GM18505 (cell line): ENCODE measurements at regions not wholly inside any gene's neighbourhood (a gene's known extent, or its start where the extent isn't known, plus 50 kb on each side); places are given as distances from the start of the nearest gene placed in this dataset.

Experiments
- ATAC-seq: cut with Tn5 transposase; IDR thresholded peaks from one replicate; pipeline ENCODE4 v1.9.1; 2021; ENCODE audit not compliant: unreplicated experiment
- POLR2A ChIP-seq: IDR thresholded peaks from 4 replicates; pipeline ENCODE4 v1.6.1; 2011; ENCODE audit warnings: borderline replicate concordance; ENCODE audit not compliant: insufficient read depth, insufficient read length; ENCODE audit errors: extremely low read depth

DNA sequence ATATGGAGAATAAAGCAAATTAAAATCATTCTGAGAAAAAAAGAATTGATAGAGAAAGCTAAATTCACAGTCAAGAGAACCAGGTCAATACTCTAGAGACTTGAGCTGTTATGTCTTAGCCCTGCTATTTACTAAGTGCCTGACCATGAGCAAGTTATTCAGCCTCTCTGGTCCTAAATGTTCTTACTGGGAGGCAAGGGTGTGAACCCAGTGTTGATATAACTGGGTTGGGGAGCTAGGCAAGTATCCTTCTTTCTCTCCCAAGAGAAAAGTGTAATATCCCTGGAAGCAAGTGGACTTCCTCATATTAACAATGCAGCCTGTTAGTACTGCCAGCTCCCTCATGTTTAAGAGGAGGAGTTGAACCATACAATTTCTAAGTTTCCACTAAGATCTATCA lies 488.9 kb upstream of the RASGRP1 start:
- no peak for TF ChIP-seq POLR2A
- no peak for ATAC-seq

DNA sequence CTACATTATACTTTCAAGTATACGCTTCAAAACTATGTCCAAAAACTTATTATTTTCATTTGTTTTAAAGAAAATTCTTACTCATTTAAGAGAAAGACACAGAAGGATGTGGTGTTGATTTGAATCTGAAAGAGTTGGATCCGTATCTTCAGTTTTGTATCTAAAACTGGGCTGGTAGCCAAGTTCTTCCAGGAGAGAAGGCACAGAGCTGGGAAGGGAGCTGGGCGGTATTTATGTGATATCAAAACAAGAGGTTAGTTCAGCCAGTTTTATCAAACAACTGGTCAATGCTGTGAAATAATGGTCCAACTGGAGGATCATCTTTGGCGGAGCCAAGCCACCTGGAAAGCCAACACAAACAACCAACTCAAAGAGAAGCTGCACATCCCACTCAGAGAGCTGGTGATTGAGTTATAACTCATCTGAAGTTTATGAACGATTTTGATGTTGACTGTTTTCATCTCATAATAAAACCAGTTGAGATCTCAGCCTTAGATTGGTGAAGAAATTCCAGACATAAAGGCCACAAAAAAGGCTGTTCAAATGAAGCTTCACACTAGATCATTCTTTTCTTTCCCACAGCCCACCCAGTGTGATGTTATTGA lies 489.6 kb upstream of the RASGRP1 start:
- ATAC-seq = no peak
- TF ChIP-seq POLR2A = no peak

- no peak for TF ChIP-seq POLR2A
- no peak for ATAC-seq
These were observed 491.7 kb upstream of the RASGRP1 start for GRCh38 chr15:39056357-39056756.

DNA sequence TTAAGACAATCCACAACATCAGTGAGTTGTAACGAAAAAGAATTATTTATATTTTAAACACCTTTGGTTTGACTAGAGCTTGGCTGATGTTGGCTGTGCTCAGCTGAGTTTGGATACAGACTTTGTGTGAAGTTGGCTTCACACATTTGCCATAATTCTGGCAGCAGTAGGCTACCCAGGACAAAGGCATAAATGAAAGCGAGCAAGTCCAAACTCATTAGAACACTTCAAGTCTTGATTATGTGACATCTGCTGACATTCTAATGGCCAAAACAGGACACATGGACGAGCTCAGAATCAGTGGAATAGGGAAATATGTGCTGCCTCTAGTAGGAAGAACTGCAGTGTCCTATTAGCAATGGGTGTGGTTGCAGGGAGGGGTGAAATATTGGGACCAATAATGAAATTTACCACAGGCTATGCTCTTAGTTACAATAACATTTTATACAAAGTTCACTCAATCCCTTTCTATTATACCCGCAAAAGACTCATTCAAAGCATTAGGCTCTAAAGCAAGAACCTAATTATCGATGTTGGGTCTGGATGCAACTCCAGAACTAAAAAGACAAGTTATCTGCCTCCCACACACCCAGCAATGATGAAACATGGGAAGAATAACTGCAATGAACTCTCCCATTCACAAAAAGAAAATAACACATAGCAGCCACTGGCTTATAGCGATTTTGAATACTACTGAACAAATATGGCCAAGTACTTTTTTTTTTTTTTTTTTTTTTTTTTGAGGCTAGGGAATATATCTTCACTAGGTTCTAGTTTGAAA lies 493.9 kb upstream of the RASGRP1 start:
- no peak for ATAC-seq
- no peak for TF ChIP-seq POLR2A

- TF ChIP-seq POLR2A = no peak
- ATAC-seq = no peak
These were observed 495.3 kb upstream of the RASGRP1 start for GRCh38 chr15:39059917-39060316.

DNA sequence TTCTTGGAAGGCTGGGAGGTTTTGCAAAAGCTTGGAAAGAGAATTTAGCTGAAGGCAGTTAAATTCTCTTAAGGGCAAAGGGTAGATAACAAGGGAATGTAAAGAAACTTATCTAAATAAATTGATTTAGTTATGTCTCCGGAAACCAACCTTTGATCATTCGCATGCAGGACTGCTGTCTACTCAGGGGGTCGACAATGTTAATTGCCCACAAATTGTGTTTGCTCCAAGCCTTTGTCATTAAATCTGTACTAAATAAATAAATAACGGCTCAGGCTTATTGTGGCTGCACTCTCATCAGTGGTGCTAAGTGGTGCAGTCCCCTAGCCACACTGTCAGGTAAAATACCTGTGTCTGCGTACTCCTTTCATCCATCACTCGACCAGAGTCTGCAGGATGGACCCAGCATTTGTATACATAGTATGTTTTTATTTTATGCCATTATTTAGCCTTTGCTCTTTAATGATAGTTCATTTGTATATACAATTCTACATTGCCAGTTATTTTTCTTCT lies 497.4 kb upstream of the RASGRP1 start:
- ATAC-seq = no peak
- no peak for TF ChIP-seq POLR2A

GRCh38 chr15:39066677-39067076 lies 502.1 kb upstream of the RASGRP1 start:
- no peak for ATAC-seq
- no peak for TF ChIP-seq POLR2A

GRCh38 chr15:39074341-39074985 lies 506.4 kb upstream of the THBS1 start:
- ATAC-seq = no peak
- no peak for TF ChIP-seq POLR2A

- no peak for TF ChIP-seq POLR2A
- ATAC-seq = no peak
These were observed 505.6 kb upstream of the THBS1 start for GRCh38 chr15:39075311-39075710.

GRCh38 chr15:39075756-39076341 lies 505.0 kb upstream of the THBS1 start:
- no peak for ATAC-seq
- TF ChIP-seq POLR2A = no peak

- TF ChIP-seq POLR2A = no peak
- no peak for ATAC-seq
These were observed 502.9 kb upstream of the THBS1 start for GRCh38 chr15:39078026-39078425.

- ATAC-seq = no peak
- no peak for TF ChIP-seq POLR2A
These were observed 501.5 kb upstream of the THBS1 start for GRCh38 chr15:39079296-39079847.

DNA sequence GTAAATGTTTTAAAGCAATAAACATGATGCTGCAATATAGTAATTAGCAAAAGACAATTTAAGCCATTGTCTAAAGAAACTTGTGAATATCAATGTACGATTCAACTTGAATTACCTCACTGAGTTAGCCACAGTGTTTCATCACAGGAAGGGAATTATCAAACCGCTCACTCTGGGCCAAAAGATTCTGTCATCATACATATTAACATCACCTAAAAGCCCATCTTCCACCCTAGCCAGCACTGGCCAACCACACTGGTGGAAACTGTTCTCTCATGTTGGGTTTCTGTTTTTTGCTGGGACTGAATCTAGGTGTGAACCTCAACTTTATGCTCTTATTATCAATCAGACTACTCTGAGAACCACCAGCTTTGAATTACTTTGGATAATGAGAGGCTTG lies 497.7 kb upstream of the THBS1 start:
- TF ChIP-seq POLR2A = no peak
- no peak for ATAC-seq
